Activated B cell treated with CpG ODN at 0.5 μM for 24 hours (primary cell): ENCODE measurements at regions not wholly inside any gene's neighbourhood (a gene's known extent, or its start where the extent isn't known, plus 50 kb on each side); places are given as distances from the start of the nearest gene placed in this dataset.

Source experiments
- ATAC-seq: fragments of 200-7000 bp; cut with Tn5 transposase; one replicate; pipeline ENCODE4 v1.10.0; 2021; ENCODE audit warnings: low read depth, mild to moderate bottlenecking, moderate library complexity
- CTCF ChIA-PET: fragments of 350-600 bp; sonication (Branson Sonifier 250); formaldehyde crosslinking; loops from one replicate; lab custom pipeline; 2021; ENCODE audit warnings: antibody characterized with exemption; lab: Charles Lee
- POLR2A ChIA-PET: fragments of 350-600 bp; sonication (Branson Sonifier 250); formaldehyde crosslinking; loops from one replicate; lab custom pipeline; 2021; ENCODE audit warnings: antibody characterized with exemption; lab: Charles Lee
- DNase-seq: peaks from one replicate; pipeline ENCODE4 v3.0.0; 2022
- H3K27ac Mint-ChIP-seq: one replicate; pipeline ENCODE4 v1.8.0; 2020; ENCODE audit warnings: mixed read lengths
- H3K27me3 Mint-ChIP-seq: one replicate; pipeline ENCODE4 v1.8.0; 2021; ENCODE audit warnings: mixed read lengths
- H3K36me3 Mint-ChIP-seq: one replicate; pipeline ENCODE4 v1.8.0; 2021; ENCODE audit warnings: low read depth, mixed read lengths
- H3K4me1 Mint-ChIP-seq: one replicate; pipeline ENCODE4 v1.8.0; 2021; ENCODE audit warnings: mixed read lengths
- H3K4me3 Mint-ChIP-seq: one replicate; pipeline ENCODE4 v1.8.0; 2020; ENCODE audit warnings: mild to moderate bottlenecking, mixed read lengths
- H3K9me3 Mint-ChIP-seq: one replicate; pipeline ENCODE4 v1.8.0; 2020; ENCODE audit warnings: mixed read lengths
- intact Hi-C: fragments of 100-400 bp; cut with micrococcal nuclease; formaldehyde crosslinking; loops from one replicate; pipeline ENCODE4 v1.15.1; 2024
- TF ChIP-seq, protein P1 (sequence below): fragments of 200-600 bp; IDR thresholded peaks from one replicate; pipeline ENCODE4 v1.8.0; 2022; ENCODE audit warnings: antibody characterized with exemption, mild to moderate bottlenecking

DNA sequence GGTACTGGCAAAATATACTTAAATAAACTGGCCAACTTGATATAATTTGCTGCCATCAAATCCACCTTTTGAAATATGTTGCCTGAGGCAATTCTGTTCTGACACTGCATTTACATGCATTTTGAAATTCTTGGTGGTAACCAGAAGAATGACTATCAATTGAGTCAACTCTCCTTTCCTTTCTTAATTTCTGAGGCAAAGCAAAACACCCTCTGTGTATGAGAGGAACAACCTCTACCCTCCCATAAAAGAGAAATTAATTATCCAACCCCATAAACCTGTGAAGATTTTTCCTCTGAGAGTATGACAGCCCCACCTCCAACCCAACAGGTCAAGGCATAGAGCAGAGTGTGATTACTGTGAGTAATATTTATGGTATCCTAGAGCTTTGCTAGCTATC, 286.8 kb downstream of the NR2F1-AS1 start:
- ChIA-PET CTCF (no interaction called here), POLR2A (no interaction called here)
- H3K4me3 Mint-ChIP-seq = no peak overlapping the region
- no peak overlapping the region for H3K27ac Mint-ChIP-seq
- intact Hi-C loops = no loop called here
- ATAC-seq (no peak), DNase-seq (no peak)
- TF ChIP-seq, protein P1, sequence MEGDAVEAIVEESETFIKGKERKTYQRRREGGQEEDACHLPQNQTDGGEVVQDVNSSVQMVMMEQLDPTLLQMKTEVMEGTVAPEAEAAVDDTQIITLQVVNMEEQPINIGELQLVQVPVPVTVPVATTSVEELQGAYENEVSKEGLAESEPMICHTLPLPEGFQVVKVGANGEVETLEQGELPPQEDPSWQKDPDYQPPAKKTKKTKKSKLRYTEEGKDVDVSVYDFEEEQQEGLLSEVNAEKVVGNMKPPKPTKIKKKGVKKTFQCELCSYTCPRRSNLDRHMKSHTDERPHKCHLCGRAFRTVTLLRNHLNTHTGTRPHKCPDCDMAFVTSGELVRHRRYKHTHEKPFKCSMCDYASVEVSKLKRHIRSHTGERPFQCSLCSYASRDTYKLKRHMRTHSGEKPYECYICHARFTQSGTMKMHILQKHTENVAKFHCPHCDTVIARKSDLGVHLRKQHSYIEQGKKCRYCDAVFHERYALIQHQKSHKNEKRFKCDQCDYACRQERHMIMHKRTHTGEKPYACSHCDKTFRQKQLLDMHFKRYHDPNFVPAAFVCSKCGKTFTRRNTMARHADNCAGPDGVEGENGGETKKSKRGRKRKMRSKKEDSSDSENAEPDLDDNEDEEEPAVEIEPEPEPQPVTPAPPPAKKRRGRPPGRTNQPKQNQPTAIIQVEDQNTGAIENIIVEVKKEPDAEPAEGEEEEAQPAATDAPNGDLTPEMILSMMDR = no peak
- H3K4me1 Mint-ChIP-seq = no peaks in the 10 kb centered on the region
- H3K9me3 Mint-ChIP-seq = peaks cover 2% of the 10 kb centered on the region
- H3K27me3 Mint-ChIP-seq = no peaks in the 10 kb centered on the region
- H3K36me3 Mint-ChIP-seq = no peaks in the 10 kb centered on the region

DNA sequence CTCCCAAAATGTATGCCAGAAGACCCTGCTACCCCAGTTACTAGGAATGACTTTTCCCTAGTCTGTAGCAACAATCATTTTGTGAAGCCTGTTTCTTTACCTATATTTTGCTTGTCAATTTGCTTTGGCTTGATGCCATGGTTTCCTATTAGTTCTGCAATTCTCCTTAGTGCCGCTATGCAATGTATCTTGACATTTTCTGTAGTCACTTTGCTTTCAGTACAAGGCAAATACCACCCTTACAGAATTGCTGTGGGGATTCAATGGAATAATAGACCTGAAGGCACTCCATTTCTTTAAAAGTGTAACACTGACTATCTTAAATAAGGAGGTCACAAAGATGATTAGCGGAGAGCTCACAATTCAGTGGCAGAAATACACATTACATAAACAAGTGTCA, 291.1 kb downstream of the NR2F1-AS1 start:
- no peak overlapping the region for H3K4me3 Mint-ChIP-seq
- peaks cover 11% of the 10 kb centered on the region for H3K9me3 Mint-ChIP-seq
- CTCF ChIA-PET = no interaction called here

GRCh38 chr5:93285461-93285860, 295.6 kb downstream of the NR2F1-AS1 start:
- no peaks in the 10 kb centered on the region for H3K36me3 Mint-ChIP-seq
- no peak for ATAC-seq
- H3K4me1 Mint-ChIP-seq = no peaks in the 10 kb centered on the region
- POLR2A ChIA-PET = no interaction called here
- CTCF ChIA-PET = no interaction called here
- H3K4me3 Mint-ChIP-seq = no peak overlapping the region
- intact Hi-C loops = no loop called here
- H3K27me3 Mint-ChIP-seq = no peaks in the 10 kb centered on the region
- H3K27ac Mint-ChIP-seq = no peak overlapping the region
- no peak for DNase-seq
- TF ChIP-seq, protein P1 = no peak
- peaks cover 11% of the 10 kb centered on the region for H3K9me3 Mint-ChIP-seq

More for the DNA sequence above, 291.1 kb downstream of the NR2F1-AS1 start:
- H3K27ac Mint-ChIP-seq = no peak overlapping the region
- TF ChIP-seq, protein P1 = no peak
- H3K27me3 Mint-ChIP-seq = no peaks in the 10 kb centered on the region
- H3K36me3 Mint-ChIP-seq = no peaks in the 10 kb centered on the region
- no peak for ATAC-seq
- POLR2A ChIA-PET = no interaction called here
- DNase-seq = no peak
- intact Hi-C loops = no loop called here
- H3K4me1 Mint-ChIP-seq = no peaks in the 10 kb centered on the region

DNA sequence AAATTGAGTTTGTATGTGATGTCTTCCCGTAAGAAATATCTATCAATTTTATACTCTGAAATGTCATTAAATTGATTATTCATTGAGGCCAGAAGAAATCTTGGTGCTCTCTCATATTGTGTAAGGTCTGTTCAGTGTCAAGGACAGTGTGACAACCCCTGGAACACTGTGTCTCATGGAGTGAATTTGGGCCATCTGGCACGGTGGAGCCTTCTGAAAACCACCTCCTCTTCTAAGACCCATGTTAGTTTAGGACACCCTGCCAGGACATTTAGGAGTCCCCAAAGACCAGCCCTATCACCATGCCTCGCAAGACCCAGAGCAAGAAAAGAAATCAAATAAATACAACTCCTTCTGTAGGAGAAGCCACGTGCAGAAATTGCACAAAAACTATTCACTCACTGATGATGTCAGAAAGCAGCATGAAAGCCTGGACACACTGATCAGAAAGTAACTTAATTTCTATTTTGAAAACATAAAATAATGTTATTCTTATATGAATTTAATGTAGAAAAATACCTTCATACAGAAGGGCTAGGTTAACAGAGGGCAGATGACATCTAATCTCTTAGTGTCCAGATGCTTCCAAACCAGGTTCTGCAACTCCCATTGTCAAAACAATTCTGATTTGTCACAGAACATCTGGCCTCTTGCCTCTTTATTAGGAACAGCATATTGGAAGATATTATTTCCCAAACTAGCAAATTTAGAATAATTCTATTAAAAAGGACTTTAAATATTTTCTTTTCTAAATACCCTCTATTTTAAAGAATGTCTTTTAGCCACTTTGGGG, 298.8 kb downstream of the NR2F1-AS1 start:
- no peaks in the 10 kb centered on the region for H3K27me3 Mint-ChIP-seq

DNA sequence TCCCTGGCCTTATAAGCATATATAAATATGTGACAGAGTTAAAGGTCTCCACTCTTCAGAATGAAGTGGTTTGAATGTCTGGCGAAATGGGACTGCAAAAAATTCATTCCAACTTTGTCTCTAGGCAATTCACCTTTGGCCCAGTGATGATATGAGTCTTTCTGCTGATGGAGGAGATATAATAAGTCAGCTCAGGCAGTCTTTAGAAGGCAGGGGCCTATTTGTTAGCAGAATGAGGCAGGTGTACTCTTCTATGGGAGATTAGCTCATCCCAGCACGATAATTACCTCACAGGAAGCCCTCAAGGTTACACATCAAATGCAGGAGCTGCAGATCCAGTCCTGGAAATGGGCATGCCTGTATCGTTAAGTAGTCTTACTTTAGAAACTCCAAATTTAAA, 300.5 kb downstream of the NR2F1-AS1 start:
- Mint-ChIP-seq H3K36me3 (no peaks in the 10 kb centered on the region), H3K27ac (no peak overlapping the region), H3K9me3 (peaks cover under 1% of the 10 kb centered on the region), H3K4me3 (no peak overlapping the region), H3K27me3 (no peaks in the 10 kb centered on the region), H3K4me1 (no peaks in the 10 kb centered on the region)
- CTCF ChIA-PET = no interaction called here
- ATAC-seq (no peak), DNase-seq (no peak)
- POLR2A ChIA-PET = no interaction called here
- TF ChIP-seq, protein P1 = no peak
- intact Hi-C loops = no loop called here

More for the DNA sequence above, 298.8 kb downstream of the NR2F1-AS1 start:
- no peaks in the 10 kb centered on the region for H3K36me3 Mint-ChIP-seq
- ChIA-PET POLR2A (no interaction called here), CTCF (no interaction called here)
- no peaks in the 10 kb centered on the region for H3K4me1 Mint-ChIP-seq
- ATAC-seq (no peak), DNase-seq (no peak)
- TF ChIP-seq, protein P1 = no peak
- intact Hi-C loops = no loop called here
- no peak overlapping the region for H3K27ac Mint-ChIP-seq
- no peak overlapping the region for H3K4me3 Mint-ChIP-seq
- peaks cover 7% of the 10 kb centered on the region for H3K9me3 Mint-ChIP-seq
